ENCODE measurements at regions not wholly inside any gene's neighbourhood (a gene's known extent, or its start where the extent isn't known, plus 50 kb on each side); places are given as distances from the start of the nearest gene placed in this dataset.

DNA sequence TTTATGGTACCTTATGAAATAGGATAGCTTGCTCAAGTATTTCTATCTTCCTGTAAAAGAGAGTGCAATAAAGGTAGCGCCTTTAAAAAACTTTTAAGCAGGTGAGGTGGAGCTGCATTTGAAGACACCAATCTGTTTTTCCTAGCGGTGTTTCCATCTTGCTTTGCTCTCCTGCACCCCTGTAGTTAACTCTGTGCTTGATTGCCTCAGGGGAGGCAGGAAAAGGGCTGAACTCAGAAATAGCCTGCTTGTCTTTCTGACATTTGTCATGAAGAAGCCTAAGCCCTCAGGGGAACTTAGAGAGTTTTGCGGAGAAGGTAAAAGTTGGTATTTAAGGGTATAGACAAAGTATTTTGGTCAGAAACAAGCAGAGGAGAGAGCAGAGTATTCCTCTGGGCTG, 63.0 kb upstream of the TPRG1 start:
- no peak for DNase-seq (ENCODE audit: low spot score in 2 of 2)
- no peak overlapping the region for H3K27ac Mint-ChIP-seq

DNA sequence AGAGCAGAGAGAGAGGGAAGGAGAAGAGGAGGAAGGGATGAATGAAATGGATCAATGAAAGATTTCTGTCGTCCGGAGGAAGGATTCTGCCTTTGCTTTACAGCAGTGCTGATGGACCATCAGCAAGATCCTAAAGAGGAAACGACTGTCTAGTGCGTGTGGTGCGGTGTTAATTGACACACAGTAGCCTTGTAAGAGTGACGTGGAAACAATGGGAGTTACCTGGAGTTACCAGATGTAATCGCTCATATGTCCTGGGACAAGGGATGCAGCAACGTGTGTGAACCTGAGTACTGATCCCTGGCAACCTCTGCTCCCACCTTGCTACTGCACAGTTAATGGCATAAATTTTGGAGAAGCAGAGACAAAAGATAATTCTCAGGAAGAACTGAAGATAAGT, 62.6 kb upstream of the TPRG1 start:
- DNase-seq (ENCODE audit: low spot score in 2 of 2) (no peak), ATAC-seq (no peak)
- Mint-ChIP-seq H3K9me3 (no peaks in the 10 kb centered on the region), H3K27ac (no peak overlapping the region), H3K4me1 (no peaks in the 10 kb centered on the region), H3K36me3 (no peaks in the 10 kb centered on the region), H3K4me3 (no peak overlapping the region)

More for the DNA sequence above, 63.0 kb upstream of the TPRG1 start:
- Mint-ChIP-seq H3K9me3 (no peaks in the 10 kb centered on the region), H3K4me1 (no peaks in the 10 kb centered on the region), H3K36me3 (no peaks in the 10 kb centered on the region), H3K4me3 (no peak overlapping the region)
- ATAC-seq = no peak

- Mint-ChIP-seq H3K4me3 (no peak overlapping the region), H3K9me3 (peaks cover 3% of the 10 kb centered on the region), H3K27ac (no peak overlapping the region), H3K4me1 (peaks cover 4% of the 10 kb centered on the region), H3K36me3 (no peaks in the 10 kb centered on the region)
- no peak for DNase-seq (ENCODE audit: low spot score in 2 of 2)
- ATAC-seq = no peak
Measured at GRCh38 chr3:189117087-189117486, 54.7 kb upstream of the TPRG1 start.

- DNase-seq (ENCODE audit: low spot score in 2 of 2) = no peak
- ATAC-seq = no peak
- Mint-ChIP-seq H3K9me3 (peaks cover 3% of the 10 kb centered on the region), H3K27ac (no peak overlapping the region), H3K4me1 (peaks cover 8% of the 10 kb centered on the region), H3K36me3 (no peaks in the 10 kb centered on the region), H3K4me3 (no peak overlapping the region)
Measured at GRCh38 chr3:189118896-189119295, 52.9 kb upstream of the TPRG1 start.

DNA sequence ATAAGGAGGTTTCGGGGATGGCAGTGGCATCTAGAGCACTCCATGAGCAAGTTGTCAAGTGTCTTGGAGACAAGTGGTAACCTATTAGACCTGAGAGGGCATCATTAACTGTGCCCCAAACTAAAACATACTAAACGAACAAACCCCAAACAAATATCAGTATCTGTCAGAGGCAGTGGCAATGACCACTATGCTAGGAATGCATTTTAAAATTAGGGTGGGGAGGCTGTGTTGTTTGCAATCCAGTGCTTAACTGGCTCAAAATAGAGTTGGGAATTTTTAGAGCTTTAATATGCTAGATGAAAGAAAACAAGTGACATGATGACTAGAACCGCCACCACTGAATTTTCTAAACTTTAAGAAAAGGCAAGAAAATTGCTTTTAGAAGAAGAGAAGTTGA, 51.8 kb upstream of the TPRG1 start:
- Mint-ChIP-seq H3K4me1 (peaks cover 13% of the 10 kb centered on the region), H3K27ac (no peak overlapping the region), H3K9me3 (peaks cover 3% of the 10 kb centered on the region), H3K36me3 (no peaks in the 10 kb centered on the region), H3K4me3 (no peak overlapping the region)
- DNase-seq (ENCODE audit: low spot score in 2 of 2) = no peak
- no peak for ATAC-seq

DNA sequence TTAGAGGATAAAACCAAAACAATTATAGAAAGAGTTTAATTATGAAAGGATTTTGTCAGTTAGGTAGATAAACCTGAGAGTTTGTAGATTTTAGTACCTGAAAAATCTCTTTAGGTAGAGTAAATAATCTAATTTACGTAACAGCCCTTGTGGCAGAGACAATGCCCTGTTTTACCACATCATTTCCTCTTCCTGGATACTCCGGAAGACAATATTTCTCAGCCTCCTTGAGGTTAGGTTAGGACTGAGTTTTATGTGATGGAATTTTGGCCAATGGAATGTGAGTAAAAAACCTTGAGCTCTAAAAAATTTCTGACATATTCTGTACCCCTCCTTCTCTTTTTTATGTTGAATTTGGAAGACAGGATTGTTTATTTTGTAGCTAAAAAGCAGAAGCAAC, 50.7 kb upstream of the TPRG1 start:
- Mint-ChIP-seq H3K27ac (peak overlapping the region; percentile 74), H3K9me3 (peaks cover 3% of the 10 kb centered on the region), H3K4me3 (peak overlapping the region; percentile 62), H3K36me3 (no peaks in the 10 kb centered on the region), H3K4me1 (peaks cover 13% of the 10 kb centered on the region)
- DNase-seq (ENCODE audit: low spot score in 2 of 2) (no peak), ATAC-seq (peak; percentile 62)

All from stimulated activated effector memory CD8-positive, alpha-beta T cell treated with anti-CD3 and anti-CD28 coated beads, Interleukin-12 subunit alpha, Interleukin-12 subunit beta, amount 100 ng/mL, for 72 hours (primary cell).